ENCODE measurements at regions not wholly inside any gene's neighbourhood (a gene's known extent, or its start where the extent isn't known, plus 50 kb on each side); places are given as distances from the start of the nearest gene placed in this dataset.
A peak's percentile ranks its signal among the peaks of the same experiment; 100 is the strongest.

DNA sequence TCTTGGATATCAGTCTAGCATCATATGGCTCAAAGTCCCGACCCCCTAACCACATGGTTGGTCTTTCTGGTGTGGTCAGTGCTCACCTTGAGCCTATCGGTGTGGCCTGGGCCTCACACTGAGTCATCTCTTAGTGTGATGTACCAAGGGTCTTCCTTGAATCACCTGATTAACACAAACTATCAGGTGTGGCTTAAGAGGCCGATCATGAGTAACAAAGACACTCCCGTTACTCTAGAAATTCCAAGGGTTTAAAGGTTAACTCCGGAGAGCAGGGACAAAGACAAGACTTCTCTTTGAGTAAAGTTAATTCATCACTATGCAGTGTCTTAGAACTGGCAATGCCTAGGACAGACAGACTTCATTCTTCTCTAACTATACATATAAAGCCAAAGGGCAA is 52.3 kb upstream of the ARMC3 start:
- no peak overlapping the region for H2BK12ac ChIP-seq (ENCODE audit: low read length)
- H2AK5ac ChIP-seq (ENCODE audit: low read depth, low read length) = no peak overlapping the region
- H3K4ac ChIP-seq (ENCODE audit: low read length) = no peak overlapping the region
- H3K27me3 ChIP-seq (ENCODE audit: control insufficient read depth in 3 of 3, insufficient read depth in 3 of 3, low read depth in 1 of 3, low read length in 3 of 3) = no peaks in the 10 kb centered on the region
- H3K79me1 ChIP-seq (ENCODE audit: low read depth, low read length) = no peaks in the 10 kb centered on the region
- no CpG with 5 or more reads among the region's 5 CpGs for WGBS, 2 donors (ENCODE audit: extremely low coverage in 2 of 2, insufficient read length in 2 of 2, insufficient replicate concordance in 1 of 2)
- no peak overlapping the region for H3K14ac ChIP-seq (ENCODE audit: low read length)
- H3K9me3 ChIP-seq (replicated peaks in 1 of 2; ENCODE audit: control insufficient read depth in 2 of 2, insufficient read depth in 1 of 2, low read depth in 1 of 2, low read length in 2 of 2) = no peaks in the 10 kb centered on the region
- no peak overlapping the region for H4K91ac ChIP-seq (ENCODE audit: low read depth, low read length, poor library complexity)
- H4K8ac ChIP-seq (ENCODE audit: low read depth, low read length) = no peak overlapping the region
- H3K4me3 ChIP-seq (ENCODE audit: low read length in 2 of 2) = no peak overlapping the region
- H2BK120ac ChIP-seq (ENCODE audit: low read depth, low read length) = no peak overlapping the region
- H3K9ac ChIP-seq (ENCODE audit: low read depth, low read length, poor library complexity) = no peak overlapping the region
- H3K4me2 ChIP-seq (ENCODE audit: insufficient read depth, low read length, poor library complexity, severe bottlenecking) = no peak overlapping the region
- no peak for DNase-seq (ENCODE audit: low spot score)
- H2AFZ ChIP-seq (ENCODE audit: low read length) = no peak overlapping the region
- H3K36me3 ChIP-seq (replicated peaks in 1 of 2; ENCODE audit: control insufficient read depth in 2 of 2, insufficient read depth in 2 of 2, low read length in 2 of 2) = no peaks in the 10 kb centered on the region
- no peak overlapping the region for H2BK5ac ChIP-seq (ENCODE audit: low read length)
- peaks cover 0 to 3% of the 10 kb centered on the region in 2 donors for H3K4me1 ChIP-seq (ENCODE audit: control insufficient read depth in 2 of 2, insufficient read depth in 1 of 2, low read depth in 1 of 2, low read length in 2 of 2)
- H3K27ac ChIP-seq (replicated peaks; ENCODE audit: low read length) = no peak overlapping the region
- H3K23ac ChIP-seq (ENCODE audit: low read depth, low read length, poor library complexity) = no peak overlapping the region
- H3K18ac ChIP-seq (ENCODE audit: low read length) = no peak overlapping the region
- H2BK15ac ChIP-seq (ENCODE audit: low read length) = no peak overlapping the region

GRCh38 chr10:22874189-22874854 is 53.5 kb upstream of the ARMC3 start:
- peak overlapping the region; percentile 30 for H2AFZ ChIP-seq (ENCODE audit: low read length)
- H2BK15ac ChIP-seq (ENCODE audit: low read length) = no peak overlapping the region
- H2AK5ac ChIP-seq (ENCODE audit: low read depth, low read length) = no peak overlapping the region
- no peak overlapping the region for H3K4me3 ChIP-seq (ENCODE audit: low read length in 2 of 2)
- no peak overlapping the region for H3K14ac ChIP-seq (ENCODE audit: low read length)
- H3K27me3 ChIP-seq (ENCODE audit: control insufficient read depth in 3 of 3, insufficient read depth in 3 of 3, low read depth in 1 of 3, low read length in 3 of 3) = no peaks in the 10 kb centered on the region
- DNase-seq (ENCODE audit: low spot score) = no peak
- H3K4me1 ChIP-seq (ENCODE audit: control insufficient read depth in 2 of 2, insufficient read depth in 1 of 2, low read depth in 1 of 2, low read length in 2 of 2) = peaks cover 0 to 3% of the 10 kb centered on the region in 2 donors
- H3K79me1 ChIP-seq (ENCODE audit: low read depth, low read length) = no peaks in the 10 kb centered on the region
- H3K9ac ChIP-seq (ENCODE audit: low read depth, low read length, poor library complexity) = no peak overlapping the region
- no CpG with 5 or more reads among the region's 7 CpGs for WGBS, 2 donors (ENCODE audit: extremely low coverage in 2 of 2, insufficient read length in 2 of 2, insufficient replicate concordance in 1 of 2)
- no peak overlapping the region for H2BK5ac ChIP-seq (ENCODE audit: low read length)
- no peak overlapping the region for H3K4ac ChIP-seq (ENCODE audit: low read length)
- no peak overlapping the region for H2BK12ac ChIP-seq (ENCODE audit: low read length)
- no peak overlapping the region for H3K4me2 ChIP-seq (ENCODE audit: insufficient read depth, low read length, poor library complexity, severe bottlenecking)
- no peak overlapping the region for H3K27ac ChIP-seq (replicated peaks; ENCODE audit: low read length)
- H3K18ac ChIP-seq (ENCODE audit: low read length) = no peak overlapping the region
- no peak overlapping the region for H2BK120ac ChIP-seq (ENCODE audit: low read depth, low read length)
- H3K23ac ChIP-seq (ENCODE audit: low read depth, low read length, poor library complexity) = no peak overlapping the region
- no peak overlapping the region for H4K91ac ChIP-seq (ENCODE audit: low read depth, low read length, poor library complexity)
- no peaks in the 10 kb centered on the region for H3K9me3 ChIP-seq (replicated peaks in 1 of 2; ENCODE audit: control insufficient read depth in 2 of 2, insufficient read depth in 1 of 2, low read depth in 1 of 2, low read length in 2 of 2)
- H4K8ac ChIP-seq (ENCODE audit: low read depth, low read length) = no peak overlapping the region
- H3K36me3 ChIP-seq (replicated peaks in 1 of 2; ENCODE audit: control insufficient read depth in 2 of 2, insufficient read depth in 2 of 2, low read length in 2 of 2) = no peaks in the 10 kb centered on the region

- Histone ChIP-seq H3K18ac (ENCODE audit: low read length) (no peak overlapping the region), H3K27me3 (ENCODE audit: control insufficient read depth in 3 of 3, insufficient read depth in 3 of 3, low read depth in 1 of 3, low read length in 3 of 3) (no peaks in the 10 kb centered on the region), H3K4me2 (ENCODE audit: insufficient read depth, low read length, poor library complexity, severe bottlenecking) (no peak overlapping the region), H3K4me3 (ENCODE audit: low read length in 2 of 2) (no peak overlapping the region), H4K91ac (ENCODE audit: low read depth, low read length, poor library complexity) (no peak overlapping the region), H2BK12ac (ENCODE audit: low read length) (no peak overlapping the region), H2BK15ac (ENCODE audit: low read length) (no peak overlapping the region), H3K9ac (ENCODE audit: low read depth, low read length, poor library complexity) (no peak overlapping the region), H3K9me3 (replicated peaks in 1 of 2; ENCODE audit: control insufficient read depth in 2 of 2, insufficient read depth in 1 of 2, low read depth in 1 of 2, low read length in 2 of 2) (peaks cover 0 to 2% of the 10 kb centered on the region in 2 donors), H2BK120ac (ENCODE audit: low read depth, low read length) (no peak overlapping the region), H3K23ac (ENCODE audit: low read depth, low read length, poor library complexity) (no peak overlapping the region), H3K36me3 (replicated peaks in 1 of 2; ENCODE audit: control insufficient read depth in 2 of 2, insufficient read depth in 2 of 2, low read length in 2 of 2) (no peaks in the 10 kb centered on the region), H3K14ac (ENCODE audit: low read length) (no peak overlapping the region), H3K4ac (ENCODE audit: low read length) (no peak overlapping the region), H2AK5ac (ENCODE audit: low read depth, low read length) (no peak overlapping the region), H3K27ac (replicated peaks; ENCODE audit: low read length) (no peak overlapping the region), H2AFZ (ENCODE audit: low read length) (no peak overlapping the region), H2BK5ac (ENCODE audit: low read length) (no peak overlapping the region), H4K8ac (ENCODE audit: low read depth, low read length) (no peak overlapping the region), H3K79me1 (ENCODE audit: low read depth, low read length) (peaks cover 2% of the 10 kb centered on the region), H3K4me1 (ENCODE audit: control insufficient read depth in 2 of 2, insufficient read depth in 1 of 2, low read depth in 1 of 2, low read length in 2 of 2) (no peaks in the 10 kb centered on the region)
- DNase-seq (ENCODE audit: low spot score) = no peak
- WGBS, 2 donors (ENCODE audit: extremely low coverage in 2 of 2, insufficient read length in 2 of 2, insufficient replicate concordance in 1 of 2) = no CpG with 5 or more reads among the region's 2 CpGs
Measured at GRCh38 chr10:22856444-22857074, 71.3 kb upstream of the ARMC3 start.

GRCh38 chr10:22854935-22855421 is 72.9 kb upstream of the ARMC3 start:
- peak overlapping the region; percentile 87 for H2BK120ac ChIP-seq (ENCODE audit: low read depth, low read length)
- no peak overlapping the region for H3K4me3 ChIP-seq (ENCODE audit: low read length in 2 of 2)
- no peak overlapping the region for H2AFZ ChIP-seq (ENCODE audit: low read length)
- no peaks in the 10 kb centered on the region for H3K4me1 ChIP-seq (ENCODE audit: control insufficient read depth in 2 of 2, insufficient read depth in 1 of 2, low read depth in 1 of 2, low read length in 2 of 2)
- no peak for DNase-seq (ENCODE audit: low spot score)
- H3K79me1 ChIP-seq (ENCODE audit: low read depth, low read length) = peaks cover 2% of the 10 kb centered on the region
- no peak overlapping the region for H3K14ac ChIP-seq (ENCODE audit: low read length)
- H3K9me3 ChIP-seq (replicated peaks in 1 of 2; ENCODE audit: control insufficient read depth in 2 of 2, insufficient read depth in 1 of 2, low read depth in 1 of 2, low read length in 2 of 2) = peaks cover 0 to 2% of the 10 kb centered on the region in 2 donors
- no peak overlapping the region for H3K27ac ChIP-seq (replicated peaks; ENCODE audit: low read length)
- H3K23ac ChIP-seq (ENCODE audit: low read depth, low read length, poor library complexity) = no peak overlapping the region
- no peak overlapping the region for H3K18ac ChIP-seq (ENCODE audit: low read length)
- no peak overlapping the region for H2BK5ac ChIP-seq (ENCODE audit: low read length)
- H4K91ac ChIP-seq (ENCODE audit: low read depth, low read length, poor library complexity) = no peak overlapping the region
- no peak overlapping the region for H2AK5ac ChIP-seq (ENCODE audit: low read depth, low read length)
- no CpG with 5 or more reads among the region's 4 CpGs for WGBS, 2 donors (ENCODE audit: extremely low coverage in 2 of 2, insufficient read length in 2 of 2, insufficient replicate concordance in 1 of 2)
- no peak overlapping the region for H3K4ac ChIP-seq (ENCODE audit: low read length)
- H3K36me3 ChIP-seq (replicated peaks in 1 of 2; ENCODE audit: control insufficient read depth in 2 of 2, insufficient read depth in 2 of 2, low read length in 2 of 2) = no peaks in the 10 kb centered on the region
- no peak overlapping the region for H3K4me2 ChIP-seq (ENCODE audit: insufficient read depth, low read length, poor library complexity, severe bottlenecking)
- H2BK15ac ChIP-seq (ENCODE audit: low read length) = no peak overlapping the region
- H3K27me3 ChIP-seq (ENCODE audit: control insufficient read depth in 3 of 3, insufficient read depth in 3 of 3, low read depth in 1 of 3, low read length in 3 of 3) = no peaks in the 10 kb centered on the region
- no peak overlapping the region for H2BK12ac ChIP-seq (ENCODE audit: low read length)
- no peak overlapping the region for H4K8ac ChIP-seq (ENCODE audit: low read depth, low read length)
- H3K9ac ChIP-seq (ENCODE audit: low read depth, low read length, poor library complexity) = no peak overlapping the region

Data from neuronal stem cell (in vitro differentiated cells).